ENCODE measurements at regions not wholly inside any gene's neighbourhood (a gene's known extent, or its start where the extent isn't known, plus 50 kb on each side); places are given as distances from the start of the nearest gene placed in this dataset.

DNA sequence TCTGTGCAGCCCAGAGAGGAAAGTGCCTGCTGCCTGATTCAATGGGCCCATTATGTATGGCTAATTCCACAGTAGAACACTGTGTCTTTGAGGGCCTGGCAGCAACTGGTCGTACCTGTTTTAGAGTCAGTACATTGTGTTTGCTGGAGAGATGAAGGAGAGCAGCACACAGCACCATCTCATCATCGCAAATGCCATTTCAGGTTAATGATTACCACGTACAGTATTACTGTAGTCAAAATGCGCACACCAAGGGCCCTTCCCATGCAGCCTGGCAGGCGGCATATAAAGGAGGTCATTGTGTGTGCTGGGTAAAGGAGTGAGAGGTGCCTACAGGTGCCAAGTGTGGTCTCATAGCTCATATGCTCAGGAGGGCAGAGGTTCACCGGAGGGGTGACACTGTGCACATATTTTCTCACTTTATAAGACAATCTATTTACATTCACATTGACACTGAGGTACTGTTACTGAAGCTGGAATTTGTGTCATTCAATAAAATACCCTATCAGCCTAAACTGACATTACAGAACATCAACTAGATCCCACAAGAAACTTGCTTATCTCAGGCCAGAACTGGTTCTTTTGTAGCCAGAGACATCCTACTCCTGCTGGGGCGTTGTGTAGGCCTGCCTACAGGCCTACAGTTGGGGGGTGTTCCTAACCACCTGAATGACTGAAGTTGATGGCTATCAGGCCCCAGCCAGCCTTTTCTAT lies 90.4 kb downstream of the APIP start:
- TF ChIP-seq CTCF (IDR thresholded peaks at IDR 0.05) (no peak), POLR2A (IDR thresholded peaks at IDR 0.05) (no peak)

All from testis (tissue), 2 donors.